ENCODE measurements at regions not wholly inside any gene's neighbourhood (a gene's known extent, or its start where the extent isn't known, plus 50 kb on each side); places are given as distances from the start of the nearest gene placed in this dataset.

DNA sequence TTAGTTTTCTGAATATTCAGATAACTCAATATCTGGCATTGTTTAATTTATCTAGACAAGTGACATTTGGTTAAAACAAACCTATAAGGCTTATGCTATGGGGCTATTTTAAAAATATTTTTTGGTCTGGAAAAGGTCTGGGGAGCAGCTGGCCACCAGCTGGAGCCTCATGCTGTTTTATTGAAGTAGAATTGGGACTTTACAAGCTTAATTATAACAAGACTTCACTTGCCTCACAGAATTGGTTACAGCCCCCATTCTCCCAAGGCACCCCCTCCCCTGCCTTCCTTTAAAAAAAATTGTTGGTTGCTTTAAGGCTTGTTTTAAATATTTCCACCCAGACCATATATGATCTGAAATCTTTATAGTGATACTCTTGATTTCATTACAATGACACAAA, 453.9 kb downstream of the ADAMTS20 start:
- no peak overlapping the region for H2AFZ ChIP-seq (ENCODE audit: low read depth, low read length)
- TF ChIP-seq, protein P1, sequence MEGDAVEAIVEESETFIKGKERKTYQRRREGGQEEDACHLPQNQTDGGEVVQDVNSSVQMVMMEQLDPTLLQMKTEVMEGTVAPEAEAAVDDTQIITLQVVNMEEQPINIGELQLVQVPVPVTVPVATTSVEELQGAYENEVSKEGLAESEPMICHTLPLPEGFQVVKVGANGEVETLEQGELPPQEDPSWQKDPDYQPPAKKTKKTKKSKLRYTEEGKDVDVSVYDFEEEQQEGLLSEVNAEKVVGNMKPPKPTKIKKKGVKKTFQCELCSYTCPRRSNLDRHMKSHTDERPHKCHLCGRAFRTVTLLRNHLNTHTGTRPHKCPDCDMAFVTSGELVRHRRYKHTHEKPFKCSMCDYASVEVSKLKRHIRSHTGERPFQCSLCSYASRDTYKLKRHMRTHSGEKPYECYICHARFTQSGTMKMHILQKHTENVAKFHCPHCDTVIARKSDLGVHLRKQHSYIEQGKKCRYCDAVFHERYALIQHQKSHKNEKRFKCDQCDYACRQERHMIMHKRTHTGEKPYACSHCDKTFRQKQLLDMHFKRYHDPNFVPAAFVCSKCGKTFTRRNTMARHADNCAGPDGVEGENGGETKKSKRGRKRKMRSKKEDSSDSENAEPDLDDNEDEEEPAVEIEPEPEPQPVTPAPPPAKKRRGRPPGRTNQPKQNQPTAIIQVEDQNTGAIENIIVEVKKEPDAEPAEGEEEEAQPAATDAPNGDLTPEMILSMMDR (IDR thresholded peaks at IDR 0.05; ENCODE audit: poor library complexity, severe bottlenecking) = no peak
- TF ChIP-seq EP300 (conservative IDR thresholded peaks at IDR 0.05; ENCODE audit: poor library complexity, severe bottlenecking) (no peak), SMC3 (conservative IDR thresholded peaks at IDR 0.05; ENCODE audit: poor library complexity) (no peak)

DNA sequence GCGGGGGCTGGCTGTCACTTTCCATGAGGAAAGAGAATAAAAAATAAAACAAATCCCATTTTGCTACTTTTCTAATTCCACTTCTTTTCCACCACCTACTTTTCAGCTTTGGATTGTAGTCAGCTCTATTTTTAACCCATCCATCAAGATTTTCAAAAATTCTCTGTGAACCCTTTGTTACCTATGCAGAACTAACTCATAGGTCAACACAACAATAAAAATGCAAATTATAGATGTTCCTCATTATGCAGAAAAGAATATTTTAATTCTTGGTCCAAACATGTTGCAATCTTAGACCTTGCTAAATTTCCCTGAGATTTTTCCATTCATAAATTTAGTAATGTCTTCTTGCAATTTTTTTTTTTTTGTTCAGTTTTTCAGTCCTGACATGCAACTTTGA, 454.5 kb downstream of the ADAMTS20 start:
- Histone ChIP-seq H2AFZ (ENCODE audit: low read depth, low read length) (no peak overlapping the region), H3K79me2 (replicated peaks; ENCODE audit: insufficient read depth, low read length) (no peaks in the 10 kb centered on the region), H3K9me3 (ENCODE audit: low read length) (no peaks in the 10 kb centered on the region), H3F3A (ENCODE audit: insufficient read depth, low read length, poor library complexity, severe bottlenecking) (no peaks in the 10 kb centered on the region), H3K4me2 (ENCODE audit: low read length) (no peak overlapping the region), H3K27me3 (ENCODE audit: insufficient read depth, low read depth, low read length) (no peaks in the 10 kb centered on the region), H3K36me3 (ENCODE audit: insufficient read depth, low read length) (no peaks in the 10 kb centered on the region), H4K20me1 (ENCODE audit: insufficient read depth) (no peaks in the 10 kb centered on the region), H3K9me2 (ENCODE audit: insufficient read depth, low read length) (no peaks in the 10 kb centered on the region), H3K9ac (ENCODE audit: low read length) (no peak overlapping the region), H3K27ac (ENCODE audit: low read length) (no peak overlapping the region), H3K4me3 (ENCODE audit: low read length) (no peak overlapping the region)
- TF ChIP-seq, protein P1 (IDR thresholded peaks at IDR 0.05; ENCODE audit: poor library complexity, severe bottlenecking) = no peak
- TF ChIP-seq POLR2AphosphoS5 (IDR thresholded peaks at IDR 0.05) = no peak
- TF ChIP-seq SMC3 (conservative IDR thresholded peaks at IDR 0.05; ENCODE audit: poor library complexity) = no peak
- TF ChIP-seq, protein P2, sequence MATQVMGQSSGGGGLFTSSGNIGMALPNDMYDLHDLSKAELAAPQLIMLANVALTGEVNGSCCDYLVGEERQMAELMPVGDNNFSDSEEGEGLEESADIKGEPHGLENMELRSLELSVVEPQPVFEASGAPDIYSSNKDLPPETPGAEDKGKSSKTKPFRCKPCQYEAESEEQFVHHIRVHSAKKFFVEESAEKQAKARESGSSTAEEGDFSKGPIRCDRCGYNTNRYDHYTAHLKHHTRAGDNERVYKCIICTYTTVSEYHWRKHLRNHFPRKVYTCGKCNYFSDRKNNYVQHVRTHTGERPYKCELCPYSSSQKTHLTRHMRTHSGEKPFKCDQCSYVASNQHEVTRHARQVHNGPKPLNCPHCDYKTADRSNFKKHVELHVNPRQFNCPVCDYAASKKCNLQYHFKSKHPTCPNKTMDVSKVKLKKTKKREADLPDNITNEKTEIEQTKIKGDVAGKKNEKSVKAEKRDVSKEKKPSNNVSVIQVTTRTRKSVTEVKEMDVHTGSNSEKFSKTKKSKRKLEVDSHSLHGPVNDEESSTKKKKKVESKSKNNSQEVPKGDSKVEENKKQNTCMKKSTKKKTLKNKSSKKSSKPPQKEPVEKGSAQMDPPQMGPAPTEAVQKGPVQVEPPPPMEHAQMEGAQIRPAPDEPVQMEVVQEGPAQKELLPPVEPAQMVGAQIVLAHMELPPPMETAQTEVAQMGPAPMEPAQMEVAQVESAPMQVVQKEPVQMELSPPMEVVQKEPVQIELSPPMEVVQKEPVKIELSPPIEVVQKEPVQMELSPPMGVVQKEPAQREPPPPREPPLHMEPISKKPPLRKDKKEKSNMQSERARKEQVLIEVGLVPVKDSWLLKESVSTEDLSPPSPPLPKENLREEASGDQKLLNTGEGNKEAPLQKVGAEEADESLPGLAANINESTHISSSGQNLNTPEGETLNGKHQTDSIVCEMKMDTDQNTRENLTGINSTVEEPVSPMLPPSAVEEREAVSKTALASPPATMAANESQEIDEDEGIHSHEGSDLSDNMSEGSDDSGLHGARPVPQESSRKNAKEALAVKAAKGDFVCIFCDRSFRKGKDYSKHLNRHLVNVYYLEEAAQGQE (IDR thresholded peaks at IDR 0.05; ENCODE audit: borderline replicate concordance) = no peak
- no peak for TF ChIP-seq EP300 (conservative IDR thresholded peaks at IDR 0.05; ENCODE audit: poor library complexity, severe bottlenecking)
- TF ChIP-seq MXI1 (conservative IDR thresholded peaks at IDR 0.05; ENCODE audit: poor library complexity, severe bottlenecking) = no peak
- no peak for TF ChIP-seq EZH2 (IDR thresholded peaks at IDR 0.05; ENCODE audit: borderline replicate concordance, insufficient read depth, low read length, poor library complexity, severe bottlenecking)
- TF ChIP-seq TAF1 (IDR thresholded peaks at IDR 0.05; ENCODE audit: low read depth) = no peak
- no peak for TF ChIP-seq RAD21 (conservative IDR thresholded peaks at IDR 0.05)

More for the DNA sequence above, 453.9 kb downstream of the ADAMTS20 start:
- no peak overlapping the region for H3K27ac ChIP-seq (ENCODE audit: low read length)
- H3K36me3 ChIP-seq (ENCODE audit: insufficient read depth, low read length) = no peaks in the 10 kb centered on the region
- H4K20me1 ChIP-seq (ENCODE audit: insufficient read depth) = no peaks in the 10 kb centered on the region
- no peaks in the 10 kb centered on the region for H3K9me3 ChIP-seq (ENCODE audit: low read length)
- no peak overlapping the region for H3K4me2 ChIP-seq (ENCODE audit: low read length)
- H3K4me3 ChIP-seq (ENCODE audit: low read length) = no peak overlapping the region
- H3K9ac ChIP-seq (ENCODE audit: low read length) = no peak overlapping the region
- H3K9me2 ChIP-seq (ENCODE audit: insufficient read depth, low read length) = no peaks in the 10 kb centered on the region
- H3F3A ChIP-seq (ENCODE audit: insufficient read depth, low read length, poor library complexity, severe bottlenecking) = no peaks in the 10 kb centered on the region
- no peaks in the 10 kb centered on the region for H3K79me2 ChIP-seq (replicated peaks; ENCODE audit: insufficient read depth, low read length)
- no peaks in the 10 kb centered on the region for H3K27me3 ChIP-seq (ENCODE audit: insufficient read depth, low read depth, low read length)
